Liver (tissue), 8 donors: ENCODE measurements at regions not wholly inside any gene's neighbourhood (a gene's known extent, or its start where the extent isn't known, plus 50 kb on each side); places are given as distances from the start of the nearest gene placed in this dataset.

ENCODE experiments used
- DNase-seq: peaks from one replicate; pipeline ENCODE4 v3.0.0-alpha.2; 2017; ENCODE audit warnings: low spot score
- H3K27ac ChIP-seq, 2 donors: one replicate each; pipeline ENCODE4 v1.7.0; 2013; ENCODE audit warnings: inconsistent platforms in 2 of 2, low read length in 2 of 2, control low read depth in 1 of 2, low read depth in 1 of 2, mild to moderate bottlenecking in 1 of 2
- H3K27me3 ChIP-seq, 4 donors: one replicate each; pipeline versions ENCODE4 v1.6.1 to v1.7.0; 2013; ENCODE audit warnings: low read length in 3 of 4, inconsistent platforms in 1 of 4, mild to moderate bottlenecking in 1 of 4, moderate library complexity in 1 of 4; ENCODE audit not compliant: control insufficient read depth in 4 of 4, insufficient read depth in 4 of 4
- H3K36me3 ChIP-seq, 4 donors: one replicate each; pipeline versions ENCODE4 v1.6.1 to v1.7.0; 2013; ENCODE audit warnings: low read length in 3 of 4, mild to moderate bottlenecking in 3 of 4, low read depth in 1 of 4, moderate library complexity in 1 of 4; ENCODE audit not compliant: control insufficient read depth in 4 of 4, insufficient read depth in 3 of 4
- H3K4me1 ChIP-seq, 4 donors: one replicate each; pipeline versions ENCODE4 v1.6.1 to v1.7.0; 2013; ENCODE audit warnings: low read length in 3 of 4, mild to moderate bottlenecking in 3 of 4, moderate library complexity in 1 of 4; ENCODE audit not compliant: control insufficient read depth in 4 of 4, insufficient read depth in 4 of 4
- H3K4me3 ChIP-seq, 3 donors: one replicate each; pipeline versions ENCODE4 v1.6.1 to v1.7.0; 2013; ENCODE audit warnings: low read length in 3 of 3, control low read depth in 1 of 3, low read depth in 1 of 3, mild to moderate bottlenecking in 1 of 3
- H3K9ac ChIP-seq, 2 donors: one replicate each; pipeline ENCODE4 v1.7.0; 2013; ENCODE audit warnings: low read length in 2 of 2, mild to moderate bottlenecking in 2 of 2, moderate library complexity in 2 of 2, control low read depth in 1 of 2, low read depth in 1 of 2
- H3K9me3 ChIP-seq, 4 donors: one replicate each; pipeline versions ENCODE4 v1.6.1 to v1.7.0; 2013; ENCODE audit warnings: low read length in 3 of 4; ENCODE audit not compliant: control insufficient read depth in 4 of 4
- ATF3 ChIP-seq: IDR thresholded peaks from 2 replicates; pipeline ENCODE4 v1.6.1; 2016; ENCODE audit warnings: antibody characterized with exemption
- CTCF ChIP-seq: fragments of 150-350 bp; IDR thresholded peaks from 2 replicates; pipeline ENCODE4 v1.5.1; 2017; ENCODE audit warnings: improper control_type of control experiment, low read depth, low read length; ENCODE audit not compliant: missing input control
- FOXA1 ChIP-seq: IDR thresholded peaks from 2 replicates; pipeline ENCODE4 v1.6.1; 2016; ENCODE audit warnings: antibody characterized with exemption
- FOXA2 ChIP-seq: IDR thresholded peaks from 2 replicates; pipeline ENCODE4 v1.6.1; 2016; ENCODE audit warnings: antibody characterized with exemption
- GABPA ChIP-seq, 2 donors: IDR thresholded peaks in 1 of 2; conservative IDR thresholded peaks in 1 of 2; 2 replicates each; pipeline ENCODE4 v1.6.1; 2016; ENCODE audit warnings: antibody characterized with exemption in 2 of 2, mild to moderate bottlenecking in 1 of 2, moderate library complexity in 1 of 2
- HNF4A ChIP-seq, 2 donors: conservative IDR thresholded peaks; 2 replicates each; pipeline ENCODE4 v1.6.1; 2016; ENCODE audit warnings: antibody characterized with exemption in 2 of 2, mild to moderate bottlenecking in 2 of 2
- HNF4G ChIP-seq: IDR thresholded peaks from 2 replicates; pipeline ENCODE4 v1.6.1; 2016; ENCODE audit warnings: antibody characterized with exemption
- MAX ChIP-seq: IDR thresholded peaks from 2 replicates; pipeline ENCODE4 v1.6.1; 2016; ENCODE audit warnings: antibody characterized with exemption
- NR2F2 ChIP-seq: IDR thresholded peaks from 2 replicates; pipeline ENCODE4 v1.6.1; 2016; ENCODE audit warnings: antibody characterized with exemption
- REST ChIP-seq: IDR thresholded peaks from 2 replicates; pipeline ENCODE4 v1.6.1; 2016; ENCODE audit warnings: antibody characterized with exemption, mild to moderate bottlenecking
- RXRA ChIP-seq, 2 donors: IDR thresholded peaks; 2 replicates each; pipeline ENCODE4 v1.6.1; 2017 to 2018; ENCODE audit warnings: antibody characterized with exemption in 2 of 2, mild to moderate bottlenecking in 1 of 2
- SP1 ChIP-seq: IDR thresholded peaks from 2 replicates; pipeline ENCODE4 v1.6.1; 2018; ENCODE audit warnings: antibody characterized with exemption, mild to moderate bottlenecking
- TAF1 ChIP-seq: conservative IDR thresholded peaks from 2 replicates; pipeline ENCODE4 v1.6.1; 2016; ENCODE audit warnings: antibody characterized with exemption, mild to moderate bottlenecking
- YY1 ChIP-seq: IDR thresholded peaks from 2 replicates; pipeline ENCODE4 v1.6.1; 2016; ENCODE audit warnings: antibody characterized with exemption, mild to moderate bottlenecking
- ZBTB33 ChIP-seq: IDR thresholded peaks from 2 replicates; pipeline ENCODE4 v1.6.1; 2016; ENCODE audit warnings: antibody characterized with exemption
- whole genome bisulfite sequencing: extraction: QIAGEN DNeasy Blood & Tissue Kit; methylation state at CpG from one replicate; pipeline ENCODE4 v1.1.7; 2013; 5-methylcytosine and 5-hydroxymethylcytosine counted together
- donor health status: healthy.
- donor health status: healthy.
- donor health status: healthy.
- donor health status: healthy.
- donor health status: healthy.

- H3K27ac ChIP-seq = no peak overlapping the region
- no peaks in the 10 kb centered on the region for H3K4me1 ChIP-seq
- no peak for DNase-seq
- 68% methylated on average over 6 of the region's 6 CpGs for WGBS
- H3K27me3 ChIP-seq = no peaks in the 10 kb centered on the region
- TF ChIP-seq ZBTB33 (no peak), NR2F2 (no peak), HNF4A (conservative IDR thresholded peaks at IDR 0.05) (no peak), MAX (no peak), CTCF (no peak), YY1 (no peak), HNF4G (no peak), SP1 (no peak), RXRA (IDR thresholded peaks at IDR 0.05) (no peak), FOXA2 (no peak), GABPA (IDR thresholded peaks at IDR 0.05 in 1 of 2, conservative IDR thresholded peaks at IDR 0.05 in 1 of 2) (no peak), TAF1 (no peak), FOXA1 (no peak), REST (no peak)
- no peaks in the 10 kb centered on the region for H3K36me3 ChIP-seq
- no peaks in the 10 kb centered on the region for H3K9me3 ChIP-seq
- H3K4me3 ChIP-seq = no peak overlapping the region
- no peak overlapping the region for H3K9ac ChIP-seq
These were observed 702.8 kb downstream of the VRK1 start for GRCh38 chr14:97499790-97500481.

- no peak overlapping the region for H3K4me3 ChIP-seq
- H3K4me1 ChIP-seq = no peaks in the 10 kb centered on the region
- 56% methylated on average over 2 of the region's 2 CpGs for WGBS
- no peaks in the 10 kb centered on the region for H3K36me3 ChIP-seq
- H3K9ac ChIP-seq = no peak overlapping the region
- no peaks in the 10 kb centered on the region for H3K27me3 ChIP-seq
- no peak for DNase-seq
- H3K9me3 ChIP-seq = no peaks in the 10 kb centered on the region
- no peak overlapping the region for H3K27ac ChIP-seq
- TF ChIP-seq HNF4A (conservative IDR thresholded peaks at IDR 0.05) (no peak), MAX (no peak), ZBTB33 (no peak), HNF4G (no peak), YY1 (no peak), NR2F2 (no peak), ATF3 (no peak), TAF1 (no peak), CTCF (no peak), FOXA2 (no peak)
These were observed 709.4 kb downstream of the VRK1 start for GRCh38 chr14:97506626-97507025.
